GM18909 (cell line): ENCODE measurements at regions not wholly inside any gene's neighbourhood (a gene's known extent, or its start where the extent isn't known, plus 50 kb on each side); places are given as distances from the start of the nearest gene placed in this dataset.
"Not testable (repeated sequence)": the region's sequence is repeated elsewhere in the genome, so short reads cannot be mapped to it uniquely, and the experiment has no call there.

Experiments used
- ATAC-seq: cut with Tn5 transposase; IDR thresholded peaks from one replicate; pipeline ENCODE4 v1.9.1; 2021; ENCODE audit warnings: mild to moderate bottlenecking; ENCODE audit not compliant: unreplicated experiment, poor library complexity

DNA sequence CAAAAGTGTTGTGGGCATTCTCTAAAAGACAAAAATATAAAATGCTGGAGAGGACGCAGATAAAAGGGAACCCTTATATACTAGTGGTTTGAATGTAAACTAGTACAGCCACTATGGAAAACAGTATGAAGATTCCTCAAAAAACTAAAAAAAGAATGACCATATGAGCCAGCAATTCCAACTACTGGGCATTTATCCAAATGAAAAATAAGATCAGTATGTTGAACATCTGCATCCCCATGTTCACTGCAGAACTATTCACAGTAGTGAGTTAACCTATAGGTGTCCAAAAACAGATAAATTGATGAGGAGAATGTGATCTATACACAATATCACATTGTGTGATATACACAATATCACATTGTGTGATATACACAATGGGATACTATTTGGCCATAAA lies 1615.3 kb downstream of the PCDH18 start:
- ATAC-seq, result no peak

DNA sequence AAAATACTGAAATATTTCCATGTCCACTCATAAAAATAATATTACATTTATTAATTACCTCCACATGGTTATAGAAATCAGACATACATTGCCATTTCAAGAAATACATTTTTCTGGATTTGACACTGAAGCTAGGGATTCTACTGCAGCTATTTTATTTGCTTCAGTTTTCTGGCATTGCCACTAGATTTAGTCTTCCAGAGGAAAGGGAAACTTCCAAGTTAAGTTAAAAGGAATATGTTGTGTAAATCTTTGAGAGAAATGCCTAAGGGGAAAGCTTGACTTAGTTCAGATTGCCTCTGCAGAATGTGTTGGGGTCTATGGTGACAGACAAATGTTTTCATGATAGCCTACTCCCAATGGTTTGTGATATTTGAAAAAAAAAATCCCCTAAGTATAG lies 1631.3 kb downstream of the PCDH18 start:
- no peak for ATAC-seq

DNA sequence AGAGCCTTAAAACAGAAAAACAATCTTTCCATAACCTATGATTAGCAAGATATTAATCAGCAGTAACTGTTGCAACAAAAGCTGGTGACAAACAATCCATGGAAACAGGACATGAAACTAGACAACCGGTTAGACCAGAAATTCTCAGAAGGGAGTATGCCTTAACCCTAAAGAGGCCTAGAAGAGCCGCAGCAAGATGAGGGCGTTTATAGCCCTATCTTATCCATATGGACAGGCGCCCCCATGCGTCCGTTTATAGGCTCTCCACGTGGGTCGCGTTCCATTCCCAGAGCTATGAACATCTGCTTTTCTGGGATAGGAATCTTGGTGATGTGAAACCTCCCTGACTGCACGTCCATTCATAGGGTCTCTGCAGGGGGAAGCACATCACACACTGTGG lies 1662.7 kb upstream of the PABPC4L start:
- ATAC-seq, result not testable (repeated sequence)

DNA sequence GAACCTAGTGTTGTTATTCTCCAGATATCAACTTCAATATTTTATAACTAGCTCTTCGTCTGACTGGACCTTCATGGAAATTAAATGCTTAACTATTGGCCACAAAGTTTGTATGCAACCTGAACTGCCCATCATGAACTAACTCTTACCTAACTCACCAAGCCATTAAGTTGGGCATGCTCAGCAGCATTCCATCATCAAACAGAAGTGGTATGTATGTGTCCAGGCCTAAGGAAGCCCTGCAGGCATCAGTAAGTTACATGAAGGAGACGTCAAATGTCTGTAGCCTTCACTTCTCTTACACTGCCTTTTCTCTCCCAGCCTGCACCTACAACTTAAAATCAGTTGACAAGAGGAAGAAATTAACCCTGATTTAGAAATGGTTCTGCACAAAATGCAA lies 1639.2 kb upstream of the PABPC4L start:
- ATAC-seq, result no peak

DNA sequence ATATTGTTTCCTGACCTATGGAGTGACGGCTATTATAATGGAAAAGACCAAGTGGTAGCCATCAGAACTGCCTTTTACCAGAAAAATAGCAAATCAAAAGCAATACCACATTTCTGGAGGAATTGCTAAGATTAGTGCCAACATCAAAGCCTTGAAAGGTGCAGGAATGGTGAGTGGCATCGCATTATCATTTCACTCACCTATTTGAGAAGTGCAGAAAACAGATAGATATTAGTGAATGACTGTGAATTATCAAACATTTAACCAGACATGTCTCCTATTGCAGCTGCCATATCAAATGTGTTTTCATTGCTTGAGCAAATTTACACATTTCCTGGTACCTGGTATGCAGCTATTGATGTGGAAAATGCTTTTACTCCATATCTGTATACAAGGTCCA lies 1638.1 kb upstream of the PABPC4L start:
- ATAC-seq, result no peak

DNA sequence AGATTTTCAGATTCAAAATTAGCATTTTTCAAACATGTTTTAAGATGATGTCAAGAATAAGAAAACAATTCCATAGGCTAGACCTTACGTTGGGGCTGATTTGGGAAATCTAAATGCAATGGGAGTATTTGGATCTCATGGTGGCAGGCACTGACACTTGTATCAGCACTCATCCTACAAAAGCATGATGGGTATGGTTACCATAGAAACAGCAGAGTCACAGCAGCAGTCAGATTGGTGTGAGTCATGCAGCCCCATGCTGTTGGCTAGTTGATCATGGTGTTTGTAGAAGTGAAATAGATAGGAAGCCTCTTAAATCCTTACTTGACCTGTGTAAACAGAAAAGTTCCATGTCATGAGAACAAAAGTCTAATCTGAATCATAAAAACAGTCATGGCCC lies 1637.3 kb upstream of the PABPC4L start:
- no peak for ATAC-seq

DNA sequence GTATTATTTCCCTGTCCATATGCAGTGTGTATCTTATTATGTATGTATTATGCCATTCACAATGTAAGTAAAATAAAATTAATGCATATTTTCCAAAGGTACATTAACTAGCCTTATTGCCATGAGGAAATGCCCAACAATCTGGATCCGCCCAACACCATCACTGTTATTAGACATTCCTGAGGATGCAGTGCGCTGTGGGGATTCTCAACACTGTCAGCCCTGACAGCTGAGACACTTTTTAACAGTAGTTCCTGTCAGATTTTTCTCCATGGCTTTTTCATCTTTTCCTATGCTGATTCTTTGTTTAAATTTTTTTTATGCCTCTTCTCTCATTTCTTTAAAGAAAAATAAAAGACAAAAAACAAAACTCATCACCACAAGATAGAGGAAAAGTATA lies 1632.9 kb upstream of the PABPC4L start:
- ATAC-seq, result no peak

DNA sequence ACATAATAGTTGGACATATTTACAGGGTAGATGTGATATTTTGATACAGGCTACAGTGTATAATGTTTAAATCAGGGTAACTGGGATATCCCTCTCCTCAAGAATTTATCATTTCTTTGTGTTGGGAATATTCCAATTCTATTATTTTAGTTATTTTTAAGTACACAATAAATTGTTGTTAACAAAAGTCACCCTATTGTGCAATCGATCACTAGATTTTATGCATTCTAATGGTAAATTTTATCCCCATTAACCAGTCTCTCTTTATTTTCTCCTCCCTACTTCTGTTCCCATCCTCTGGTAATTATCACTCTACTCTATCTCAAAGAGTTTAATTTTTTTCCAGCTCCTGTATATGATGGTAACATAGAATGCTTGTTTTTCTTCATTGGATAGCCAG lies 1631.9 kb upstream of the PABPC4L start:
- no peak for ATAC-seq

DNA sequence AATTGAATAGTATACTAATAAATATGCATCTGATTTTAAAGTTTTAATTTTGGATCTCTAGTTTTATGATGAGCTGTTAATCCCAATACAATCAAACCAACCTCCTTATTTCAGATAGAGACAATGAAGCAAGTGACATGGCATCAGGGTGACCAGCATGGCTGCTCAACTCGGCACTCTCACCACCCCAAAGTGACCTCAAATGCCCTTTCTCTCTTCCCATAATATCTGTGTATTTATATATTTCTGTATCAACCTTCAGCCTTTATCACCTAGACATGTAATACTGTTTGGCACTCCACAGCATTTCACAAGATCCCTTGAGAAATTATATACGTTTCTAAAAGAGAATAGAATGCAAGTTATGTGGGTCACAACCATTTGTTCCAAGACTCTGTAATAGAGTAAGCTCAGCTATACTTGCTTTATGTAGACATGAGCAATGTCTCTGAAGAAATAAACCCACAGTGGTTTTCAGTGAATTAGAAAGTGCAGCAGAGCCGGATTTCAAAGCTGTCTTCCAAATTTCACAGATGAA lies 1623.2 kb upstream of the PABPC4L start:
- ATAC-seq, result no peak

DNA sequence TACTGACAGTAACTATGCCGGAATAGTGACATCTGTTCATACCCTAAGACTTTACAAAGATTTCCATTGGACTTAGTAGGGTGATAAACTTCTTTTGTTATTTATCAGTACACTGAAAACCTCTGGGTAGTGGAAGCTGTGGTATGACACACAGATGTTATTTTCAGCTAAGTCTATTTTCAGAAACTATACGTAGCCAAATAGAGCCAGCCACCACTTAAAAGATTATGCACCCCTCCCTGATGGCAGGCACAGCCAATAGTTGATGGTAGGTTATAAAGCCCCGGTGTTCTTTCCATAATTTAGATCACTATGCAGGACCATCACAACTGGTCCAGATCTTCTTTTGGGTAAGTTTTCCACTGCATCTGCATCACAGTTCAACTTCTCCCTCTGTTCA lies 1603.2 kb upstream of the PABPC4L start:
- ATAC-seq, result no peak

DNA sequence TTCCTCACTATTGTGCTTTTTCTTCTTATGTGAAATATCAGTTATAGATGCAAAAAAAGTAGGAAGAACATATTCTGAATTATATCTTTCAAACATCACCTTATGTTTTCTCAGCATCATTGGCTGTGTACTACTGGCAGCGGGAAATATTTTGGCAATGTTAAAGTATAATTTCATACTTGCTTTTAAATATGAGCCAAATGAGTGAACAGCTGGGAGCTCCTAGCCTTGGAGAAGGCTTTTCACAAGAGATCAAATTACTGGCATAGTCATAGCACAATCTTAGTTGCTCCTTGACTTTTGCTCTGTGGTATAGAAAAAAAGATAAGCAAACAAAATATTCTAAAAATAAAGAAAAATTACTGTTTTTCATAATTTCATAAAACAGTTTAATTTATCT lies 1575.8 kb upstream of the PABPC4L start:
- ATAC-seq, result no peak

DNA sequence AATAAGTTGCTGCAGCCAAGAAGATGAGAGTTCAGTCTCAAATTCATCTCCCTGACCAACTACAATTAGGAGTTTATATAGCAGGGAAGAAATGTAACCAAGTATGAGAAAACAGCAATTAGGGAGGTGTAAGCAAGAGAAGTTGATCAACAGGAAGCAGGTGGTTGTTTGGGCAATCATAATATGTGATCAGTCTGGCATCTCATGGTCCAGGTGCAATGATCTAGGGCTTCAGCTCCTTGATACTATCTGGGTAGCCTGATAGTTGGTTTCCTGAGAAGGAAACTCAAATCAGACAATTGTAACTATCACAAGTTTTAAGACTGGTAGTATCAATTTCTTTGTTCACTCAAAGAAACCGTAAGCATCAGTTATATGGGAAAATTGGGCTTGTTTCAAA lies 1574.3 kb upstream of the PABPC4L start:
- no peak for ATAC-seq

DNA sequence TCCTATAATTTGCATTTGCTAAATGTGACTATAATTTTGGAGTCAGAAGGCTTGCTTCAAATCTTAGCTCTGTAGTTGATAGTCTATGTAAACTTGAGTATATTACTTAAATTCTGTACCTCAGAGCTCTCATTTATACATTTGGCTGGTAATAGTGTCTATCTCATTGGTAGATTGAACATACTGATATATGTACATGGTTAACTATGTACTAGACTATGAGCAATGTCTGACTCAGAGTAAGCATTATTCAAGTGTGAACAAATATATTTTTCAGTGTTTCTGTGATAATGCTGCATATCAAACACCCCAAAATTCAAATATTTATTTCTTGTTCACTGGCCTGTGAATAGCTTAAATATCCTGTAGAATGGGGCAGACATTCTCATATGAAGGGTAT lies 1568.9 kb upstream of the PABPC4L start:
- no peak for ATAC-seq

DNA sequence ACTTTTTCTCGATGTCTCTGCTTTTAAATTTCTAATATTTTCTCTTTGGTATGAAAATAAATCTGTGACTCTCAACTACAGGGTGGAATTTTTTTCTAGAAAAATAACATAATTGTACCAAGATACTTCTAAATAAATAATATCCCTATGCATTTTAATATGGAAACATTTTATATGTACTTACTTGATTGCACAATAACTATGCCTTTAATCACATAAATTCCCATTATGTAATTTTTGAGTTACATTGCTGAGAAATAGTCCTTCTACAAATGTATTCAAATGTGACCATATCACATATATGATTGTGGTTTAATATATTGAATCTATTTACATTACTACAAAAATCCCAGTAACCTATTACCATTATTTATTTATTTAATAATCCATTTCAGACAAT lies 1543.3 kb upstream of the PABPC4L start:
- no peak for ATAC-seq

DNA sequence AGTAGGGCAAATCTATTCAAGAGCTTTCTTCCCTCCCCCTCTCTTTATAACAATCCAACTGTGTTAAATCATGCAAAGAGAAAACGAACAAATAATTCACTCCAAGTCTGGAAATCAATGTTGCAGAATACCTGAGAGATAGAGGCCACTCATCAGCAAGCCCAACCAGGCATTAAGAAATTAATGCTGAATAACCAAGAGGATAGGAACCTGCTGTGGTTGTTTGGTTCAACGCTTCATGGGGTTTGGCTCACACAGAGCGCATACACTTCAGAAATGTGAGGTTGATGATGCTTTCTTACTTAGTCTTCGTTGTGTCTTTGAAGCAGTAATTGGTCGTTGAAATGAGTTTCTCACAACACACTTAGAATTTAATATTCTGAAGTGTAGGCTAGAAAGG lies 1540.0 kb upstream of the PABPC4L start:
- no peak for ATAC-seq

DNA sequence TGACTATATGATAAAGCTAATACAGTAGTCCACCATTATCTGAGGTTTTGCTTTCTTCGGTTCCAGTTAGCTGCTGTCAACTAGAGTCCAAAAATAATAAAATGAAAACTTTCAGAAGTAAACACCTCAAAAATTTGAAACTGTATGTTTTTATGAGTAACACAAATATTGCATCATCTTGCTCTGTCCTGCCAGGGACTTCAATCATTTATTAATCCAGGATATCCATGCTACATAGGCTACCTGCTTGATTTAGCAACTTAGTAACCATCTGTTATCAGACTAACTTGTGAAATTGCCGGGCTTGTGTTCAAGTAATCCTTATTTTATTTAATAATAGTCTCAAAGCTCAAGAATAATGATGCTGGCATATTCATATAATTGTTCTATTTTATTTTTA lies 1537.8 kb upstream of the PABPC4L start:
- ATAC-seq, result no peak

DNA sequence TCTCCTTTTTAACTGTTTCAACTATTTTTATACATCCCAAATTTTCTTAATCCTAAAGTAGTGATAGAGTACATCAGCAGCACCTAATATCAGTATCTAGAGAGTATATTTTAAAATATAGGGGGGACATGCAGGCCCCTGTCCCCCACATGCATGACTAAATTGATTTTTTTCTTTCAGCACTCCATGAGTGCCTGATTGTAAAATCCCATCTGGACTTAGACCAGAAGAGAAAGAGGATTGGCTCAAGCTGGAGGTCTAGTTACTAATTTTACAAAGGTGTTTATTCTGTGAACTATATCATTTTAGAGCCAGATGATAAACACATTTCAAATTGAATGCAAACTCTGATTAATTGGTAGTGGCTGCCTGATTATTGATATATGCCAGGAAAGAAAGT lies 1533.9 kb upstream of the PABPC4L start:
- no peak for ATAC-seq

DNA sequence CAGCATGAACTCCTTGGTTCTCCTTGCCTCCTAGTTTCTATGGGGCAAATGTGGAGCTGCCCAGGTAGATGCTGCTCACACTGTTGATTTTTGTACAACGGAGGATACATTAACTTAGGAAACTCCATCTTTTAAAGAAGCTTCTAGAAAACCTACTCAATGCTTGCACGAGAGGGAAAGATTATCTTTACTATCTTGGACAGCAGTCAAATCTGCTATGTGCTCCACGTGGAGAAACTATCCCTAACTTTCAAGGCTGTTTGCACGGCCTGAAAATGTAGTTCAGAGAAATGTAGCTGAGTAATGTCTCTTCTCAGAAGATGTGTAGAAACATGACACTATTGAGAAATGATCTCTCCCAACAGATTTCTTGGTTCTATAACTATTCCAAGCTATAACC lies 1530.9 kb upstream of the PABPC4L start:
- no peak for ATAC-seq

DNA sequence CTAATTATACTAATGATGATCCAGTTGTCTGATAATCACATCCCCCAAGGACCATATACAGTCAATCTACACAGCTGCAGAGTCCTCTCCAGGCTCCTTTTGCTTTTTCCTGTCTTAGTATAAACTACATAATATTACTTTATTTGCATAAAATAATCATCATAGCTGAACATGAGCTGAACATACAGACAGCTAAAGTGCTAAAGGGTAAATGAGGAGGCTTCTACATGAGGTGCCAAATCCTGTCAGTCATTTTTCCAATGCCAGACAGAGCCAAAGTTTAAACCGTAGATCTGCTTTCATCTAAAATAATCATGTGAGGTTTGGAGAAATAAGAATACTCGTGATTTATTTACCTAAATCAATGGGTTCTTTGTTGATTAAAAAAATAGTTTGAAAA lies 1530.1 kb upstream of the PABPC4L start:
- no peak for ATAC-seq

DNA sequence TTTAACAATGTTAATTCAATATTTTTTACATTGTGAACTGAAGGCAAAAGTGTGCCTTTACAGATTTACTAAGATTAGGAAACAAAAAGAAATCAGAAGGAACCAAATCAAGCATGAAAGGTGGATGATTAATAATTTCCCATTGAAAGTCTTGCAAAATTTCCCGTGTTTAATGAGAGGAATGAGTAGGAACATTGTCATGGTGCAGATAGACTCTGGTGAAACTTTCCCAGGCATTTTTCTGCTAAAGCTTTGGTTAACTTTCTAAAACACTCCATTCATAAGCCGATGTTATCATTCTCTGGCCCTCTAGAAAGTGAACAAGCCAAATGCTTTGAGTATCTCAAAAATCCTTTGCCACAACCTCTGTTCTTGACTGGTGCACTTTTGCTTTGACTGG lies 1522.8 kb upstream of the PABPC4L start:
- ATAC-seq, result no peak

DNA sequence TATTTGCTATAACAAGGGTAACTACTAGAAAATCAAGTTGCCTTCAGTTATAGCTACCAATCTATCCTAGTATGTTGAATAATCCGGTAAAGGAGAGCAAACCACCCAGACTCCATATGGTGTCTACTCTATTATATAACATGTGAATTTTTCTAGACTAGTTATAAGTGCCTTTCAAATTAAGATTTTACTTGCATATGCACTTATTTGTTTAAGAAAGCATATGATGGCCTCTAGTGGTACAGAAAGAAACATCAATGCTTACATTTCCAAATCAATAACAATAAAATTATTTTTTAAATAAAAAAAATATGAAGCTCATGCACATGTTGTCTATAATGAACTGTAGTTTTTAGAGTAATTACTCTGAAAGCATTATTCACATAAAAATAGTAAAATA lies 1516.4 kb upstream of the PABPC4L start:
- no peak for ATAC-seq

DNA sequence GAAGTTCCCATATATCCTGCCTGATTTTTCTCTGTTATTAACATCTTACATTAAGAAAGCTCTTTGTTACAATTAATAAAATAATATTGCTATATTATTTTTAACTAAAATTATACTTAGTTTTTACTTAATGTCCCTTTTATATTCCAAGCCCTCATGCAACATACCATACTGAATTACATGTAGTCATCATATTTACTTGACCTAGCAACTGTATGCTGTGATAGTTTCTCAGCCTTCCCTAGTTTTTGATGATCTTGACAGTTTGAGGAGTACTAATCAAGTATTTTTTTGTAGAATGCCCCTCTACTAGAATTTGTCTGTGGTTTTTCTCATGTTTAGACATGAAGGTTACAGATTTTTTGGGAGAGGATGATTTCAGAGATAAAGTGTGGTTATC lies 1503.8 kb upstream of the PABPC4L start:
- ATAC-seq, result no peak

DNA sequence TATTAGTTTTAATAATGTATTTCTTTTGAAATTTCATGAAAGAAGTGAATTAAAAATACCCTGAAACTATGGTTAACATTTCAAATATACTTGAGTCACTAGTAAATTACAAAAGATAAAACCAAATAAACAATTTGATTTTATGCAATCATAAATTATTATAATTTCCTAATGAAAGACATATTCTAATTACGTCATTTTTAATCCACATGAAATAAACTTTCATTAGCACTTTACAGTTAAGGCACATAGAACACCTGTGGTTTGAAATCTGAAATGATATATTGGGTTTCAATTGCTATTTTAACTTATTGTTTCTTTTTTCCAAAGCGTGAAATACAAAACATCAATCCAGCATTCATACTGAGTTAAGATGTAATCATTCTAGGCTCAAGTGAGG lies 1492.5 kb upstream of the PABPC4L start:
- no peak for ATAC-seq
